ENCODE measurements at regions not wholly inside any gene's neighbourhood (a gene's known extent, or its start where the extent isn't known, plus 50 kb on each side); places are given as distances from the start of the nearest gene placed in this dataset.
"Not testable (repeated sequence)": the region's sequence is repeated elsewhere in the genome, so short reads cannot be mapped to it uniquely, and the experiment has no call there.

DNA sequence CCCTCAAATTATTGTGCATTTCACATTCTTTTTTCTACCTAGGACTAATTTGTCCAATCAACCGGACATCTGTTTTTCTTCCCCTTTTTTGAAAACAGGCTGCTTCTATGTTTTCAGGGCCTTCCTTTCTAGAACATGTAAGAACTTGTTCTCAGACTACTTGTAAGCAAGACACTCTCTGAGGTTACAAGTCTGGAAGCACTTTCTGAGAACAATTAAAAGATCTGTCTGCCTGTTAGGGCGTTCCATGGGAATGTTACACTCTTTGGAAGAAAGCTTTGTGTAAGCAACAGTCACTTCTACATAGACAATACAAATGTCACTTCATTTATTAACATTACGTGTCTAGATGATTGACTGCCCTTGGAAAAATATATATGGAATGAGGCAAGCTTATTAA lies 50.9 kb upstream of the HSPB3 start:
- peak overlapping the region; percentile 45; the same call in 1 of the 2 replicates for H3K27ac ChIP-seq (ENCODE audit: low read depth, low read length)
- 64% methylated on average over 2 of the region's 3 CpGs for WGBS
- no peak overlapping the region for H3K4me3 ChIP-seq (ENCODE audit: low read length)
- peaks cover 13% of the 10 kb centered on the region; the same call in 1 of the 2 replicates for H3K4me1 ChIP-seq (ENCODE audit: insufficient read depth, low read length)
- H3K9me3 ChIP-seq (ENCODE audit: insufficient read depth, low read depth, low read length), result no peaks in the 10 kb centered on the region
- H3K27me3 ChIP-seq (ENCODE audit: insufficient read depth, low read length), result no peaks in the 10 kb centered on the region
- H3K36me3 ChIP-seq (ENCODE audit: insufficient read depth, low read length), result no peaks in the 10 kb centered on the region
- H3K9ac ChIP-seq (ENCODE audit: low read depth, low read length), result no peak overlapping the region

DNA sequence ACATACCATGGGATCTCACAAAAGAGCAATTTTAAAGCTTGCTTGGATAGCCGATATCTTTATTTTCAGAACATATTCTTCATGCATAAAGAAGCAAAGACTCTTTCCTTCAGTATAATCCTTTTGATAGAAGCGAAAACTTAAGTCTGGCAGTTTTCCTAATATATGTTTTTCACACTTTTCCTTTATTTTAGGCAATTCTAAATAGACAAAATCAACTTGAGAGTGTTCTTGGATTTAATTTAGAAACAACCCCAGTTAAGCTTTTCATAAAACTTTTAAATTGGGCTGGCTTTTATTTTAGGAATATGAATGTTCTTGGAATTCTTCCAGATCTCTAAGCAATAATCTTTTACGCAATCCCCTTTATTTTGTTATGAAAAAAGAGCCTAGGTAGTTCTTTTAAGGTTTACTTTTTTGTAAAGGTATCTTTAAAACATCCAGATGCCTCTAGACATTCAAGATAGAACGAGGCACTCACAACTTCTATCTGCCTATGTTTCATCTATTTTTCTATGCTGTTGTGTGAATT lies 51.5 kb upstream of the HSPB3 start:
- no peaks in the 10 kb centered on the region for H3K27me3 ChIP-seq (ENCODE audit: insufficient read depth, low read length)
- peaks cover 13% of the 10 kb centered on the region; the same call in 1 of the 2 replicates for H3K4me1 ChIP-seq (ENCODE audit: insufficient read depth, low read length)
- H3K36me3 ChIP-seq (ENCODE audit: insufficient read depth, low read length), result no peaks in the 10 kb centered on the region
- no peaks in the 10 kb centered on the region for H3K9me3 ChIP-seq (ENCODE audit: insufficient read depth, low read depth, low read length)
- H3K4me3 ChIP-seq (ENCODE audit: low read length), result no peak overlapping the region
- WGBS, result over 99% methylated on average over 2 of the region's 4 CpGs
- H3K27ac ChIP-seq (ENCODE audit: low read depth, low read length), result no peak overlapping the region
- no peak overlapping the region for H3K9ac ChIP-seq (ENCODE audit: low read depth, low read length)

- Histone ChIP-seq H3K9ac (ENCODE audit: low read depth, low read length) (no peak overlapping the region), H3K36me3 (ENCODE audit: insufficient read depth, low read length) (no peaks in the 10 kb centered on the region), H3K4me3 (ENCODE audit: low read length) (no peak overlapping the region), H3K9me3 (ENCODE audit: insufficient read depth, low read depth, low read length) (no peaks in the 10 kb centered on the region), H3K4me1 (ENCODE audit: insufficient read depth, low read length) (peaks cover 13% of the 10 kb centered on the region; the same call in 1 of the 2 replicates), H3K27me3 (ENCODE audit: insufficient read depth, low read length) (no peaks in the 10 kb centered on the region), H3K27ac (ENCODE audit: low read depth, low read length) (no peak overlapping the region)
- WGBS, result 90% methylated on average over 2 of the region's 2 CpGs
These were observed 52.4 kb upstream of the HSPB3 start for GRCh38 chr5:54403121-54403520.

- H3K4me1 ChIP-seq (ENCODE audit: insufficient read depth, low read length), result peaks cover 13% of the 10 kb centered on the region; the same call in 1 of the 2 replicates
- no peak overlapping the region for H3K27ac ChIP-seq (ENCODE audit: low read depth, low read length)
- no peak overlapping the region for H3K4me3 ChIP-seq (ENCODE audit: low read length)
- H3K9ac ChIP-seq (ENCODE audit: low read depth, low read length), result no peak overlapping the region
- H3K27me3 ChIP-seq (ENCODE audit: insufficient read depth, low read length), result no peaks in the 10 kb centered on the region
- H3K9me3 ChIP-seq (ENCODE audit: insufficient read depth, low read depth, low read length), result no peaks in the 10 kb centered on the region
- WGBS, result 44% methylated on average over 2 of the region's 2 CpGs
- H3K36me3 ChIP-seq (ENCODE audit: insufficient read depth, low read length), result no peaks in the 10 kb centered on the region
These were observed 54.0 kb upstream of the HSPB3 start for GRCh38 chr5:54401515-54401914.

GRCh38 chr5:54398191-54398590 lies 57.3 kb upstream of the HSPB3 start:
- no peak overlapping the region for H3K4me3 ChIP-seq (ENCODE audit: low read length)
- no peaks in the 10 kb centered on the region for H3K36me3 ChIP-seq (ENCODE audit: insufficient read depth, low read length)
- no peak overlapping the region for H3K9ac ChIP-seq (ENCODE audit: low read depth, low read length)
- no peak overlapping the region for H3K27ac ChIP-seq (ENCODE audit: low read depth, low read length)
- H3K9me3 ChIP-seq (ENCODE audit: insufficient read depth, low read depth, low read length), result no peaks in the 10 kb centered on the region
- 96% methylated on average over 1 of the region's 1 CpG for WGBS
- H3K27me3 ChIP-seq (ENCODE audit: insufficient read depth, low read length), result no peaks in the 10 kb centered on the region
- H3K4me1 ChIP-seq (ENCODE audit: insufficient read depth, low read length), result no peaks in the 10 kb centered on the region

DNA sequence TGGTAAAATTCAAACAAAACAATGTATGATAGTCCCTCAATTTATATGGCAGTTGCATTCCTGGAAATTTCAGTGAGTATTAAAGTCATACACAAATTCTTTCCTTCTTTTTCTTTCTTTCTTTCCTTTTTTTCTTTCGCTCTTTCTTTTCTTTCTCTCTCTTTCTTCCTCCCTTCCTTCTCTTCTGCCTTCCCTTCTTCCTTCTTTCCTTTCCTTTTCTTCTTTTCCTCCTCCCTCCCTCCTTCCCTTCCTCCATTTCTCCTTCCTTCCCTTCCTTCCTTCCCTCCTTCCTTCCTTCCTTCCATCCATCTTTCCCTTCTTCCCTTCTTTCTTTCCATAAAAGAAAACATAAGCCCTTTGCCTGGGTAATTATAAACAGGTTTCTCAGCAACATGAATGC lies 58.1 kb upstream of the HSPB3 start:
- H3K9me3 ChIP-seq (ENCODE audit: insufficient read depth, low read depth, low read length), result no peaks in the 10 kb centered on the region
- 89% methylated on average over 1 of the region's 1 CpG for WGBS
- H3K4me1 ChIP-seq (ENCODE audit: insufficient read depth, low read length), result no peaks in the 10 kb centered on the region
- H3K27me3 ChIP-seq (ENCODE audit: insufficient read depth, low read length), result no peaks in the 10 kb centered on the region
- no peak overlapping the region for H3K27ac ChIP-seq (ENCODE audit: low read depth, low read length)
- no peak overlapping the region for H3K4me3 ChIP-seq (ENCODE audit: low read length)
- no peaks in the 10 kb centered on the region for H3K36me3 ChIP-seq (ENCODE audit: insufficient read depth, low read length)
- no peak overlapping the region for H3K9ac ChIP-seq (ENCODE audit: low read depth, low read length)

DNA sequence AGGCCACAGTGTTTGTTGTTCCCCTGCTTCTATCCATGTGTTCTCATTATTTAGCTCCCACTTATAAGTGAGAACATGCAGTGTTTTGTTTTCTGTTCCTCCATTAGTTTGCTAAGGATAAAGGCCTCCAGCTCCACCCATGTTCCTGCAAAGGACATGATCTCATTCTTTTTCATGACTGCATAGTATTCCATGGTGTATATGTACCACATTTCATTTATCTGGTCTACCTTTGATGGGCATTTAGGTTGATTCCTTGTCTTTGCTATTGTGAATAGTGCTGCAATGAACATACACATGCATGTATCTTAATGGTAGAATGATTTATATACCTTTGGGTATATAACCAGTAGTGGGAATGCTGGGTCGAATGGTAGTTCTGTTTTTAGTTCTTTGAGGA lies 62.5 kb upstream of the HSPB3 start:
- WGBS, result 100% methylated on average over 1 of the region's 1 CpG
- H3K9ac ChIP-seq (ENCODE audit: low read depth, low read length); H3K4me3 ChIP-seq (ENCODE audit: low read length); H3K9me3 ChIP-seq (ENCODE audit: insufficient read depth, low read depth, low read length); H3K27me3 ChIP-seq (ENCODE audit: insufficient read depth, low read length); H3K36me3 ChIP-seq (ENCODE audit: insufficient read depth, low read length); H3K4me1 ChIP-seq (ENCODE audit: insufficient read depth, low read length); H3K27ac ChIP-seq (ENCODE audit: low read depth, low read length): not testable (repeated sequence)

- Histone ChIP-seq H3K9ac (ENCODE audit: low read depth, low read length) (no peak overlapping the region), H3K4me1 (ENCODE audit: insufficient read depth, low read length) (no peaks in the 10 kb centered on the region), H3K9me3 (ENCODE audit: insufficient read depth, low read depth, low read length) (no peaks in the 10 kb centered on the region), H3K36me3 (ENCODE audit: insufficient read depth, low read length) (no peaks in the 10 kb centered on the region), H3K27ac (ENCODE audit: low read depth, low read length) (no peak overlapping the region), H3K4me3 (ENCODE audit: low read length) (no peak overlapping the region), H3K27me3 (ENCODE audit: insufficient read depth, low read length) (no peaks in the 10 kb centered on the region)
- 90% methylated on average over 5 of the region's 5 CpGs for WGBS
These were observed 64.9 kb upstream of the HSPB3 start for GRCh38 chr5:54390539-54391031.

DNA sequence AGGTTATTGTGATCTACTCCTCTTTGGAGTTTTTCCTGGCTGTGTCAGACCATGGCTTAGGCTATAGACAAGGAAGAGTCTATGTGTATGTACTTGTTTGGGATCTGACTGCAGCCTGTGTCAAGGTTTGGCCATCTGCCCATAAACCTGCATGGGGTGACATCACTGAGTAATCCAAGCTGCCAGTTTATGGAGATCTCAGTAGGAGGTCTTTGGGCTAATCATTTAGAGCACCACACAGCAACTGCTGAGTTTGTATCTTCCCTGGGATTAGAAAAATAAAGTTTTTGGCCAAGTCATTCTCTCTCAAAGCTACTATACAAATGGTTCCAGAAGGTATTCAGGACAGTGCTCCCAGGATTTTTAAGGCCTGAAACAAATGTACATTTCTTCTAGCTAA lies 65.5 kb upstream of the HSPB3 start:
- H3K9ac ChIP-seq (ENCODE audit: low read depth, low read length), result no peak overlapping the region
- no peak overlapping the region for H3K27ac ChIP-seq (ENCODE audit: low read depth, low read length)
- no peaks in the 10 kb centered on the region for H3K9me3 ChIP-seq (ENCODE audit: insufficient read depth, low read depth, low read length)
- no peaks in the 10 kb centered on the region for H3K36me3 ChIP-seq (ENCODE audit: insufficient read depth, low read length)
- H3K27me3 ChIP-seq (ENCODE audit: insufficient read depth, low read length), result no peaks in the 10 kb centered on the region
- no peaks in the 10 kb centered on the region for H3K4me1 ChIP-seq (ENCODE audit: insufficient read depth, low read length)
- H3K4me3 ChIP-seq (ENCODE audit: low read length), result no peak overlapping the region

GRCh38 chr5:54389399-54389798 lies 66.1 kb upstream of the HSPB3 start:
- not testable (repeated sequence) for H3K4me1 ChIP-seq (ENCODE audit: insufficient read depth, low read length); H3K9me3 ChIP-seq (ENCODE audit: insufficient read depth, low read depth, low read length); H3K9ac ChIP-seq (ENCODE audit: low read depth, low read length); H3K27ac ChIP-seq (ENCODE audit: low read depth, low read length); H3K36me3 ChIP-seq (ENCODE audit: insufficient read depth, low read length); H3K27me3 ChIP-seq (ENCODE audit: insufficient read depth, low read length); H3K4me3 ChIP-seq (ENCODE audit: low read length)
- no CpG with 5 or more reads among the region's 1 CpG for WGBS

DNA sequence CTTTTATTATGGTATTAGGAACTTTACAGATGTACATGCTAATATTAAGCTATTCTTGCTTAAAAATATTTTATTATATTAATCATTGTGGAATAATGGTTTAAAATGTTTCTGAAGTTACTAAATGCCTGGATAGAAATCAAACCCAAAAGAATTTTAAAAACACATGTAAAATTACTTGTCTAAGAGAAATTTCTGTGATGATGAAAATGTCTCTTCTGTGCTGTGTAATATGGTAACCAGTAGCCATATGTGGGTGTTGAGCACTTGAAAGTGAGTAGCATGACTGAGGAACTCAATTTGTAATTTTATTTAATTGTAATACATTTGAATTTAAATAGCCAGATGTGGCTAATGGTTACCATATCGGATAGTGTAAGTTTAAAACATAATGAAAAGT lies 66.7 kb upstream of the HSPB3 start:
- Histone ChIP-seq H3K36me3 (ENCODE audit: insufficient read depth, low read length) (no peaks in the 10 kb centered on the region), H3K27me3 (ENCODE audit: insufficient read depth, low read length) (no peaks in the 10 kb centered on the region), H3K4me1 (ENCODE audit: insufficient read depth, low read length) (no peaks in the 10 kb centered on the region), H3K9me3 (ENCODE audit: insufficient read depth, low read depth, low read length) (no peaks in the 10 kb centered on the region), H3K27ac (ENCODE audit: low read depth, low read length) (no peak overlapping the region), H3K9ac (ENCODE audit: low read depth, low read length) (no peak overlapping the region), H3K4me3 (ENCODE audit: low read length) (no peak overlapping the region)
- WGBS, result no CpG with 5 or more reads among the region's 1 CpG

- Histone ChIP-seq H3K36me3 (ENCODE audit: insufficient read depth, low read length) (no peaks in the 10 kb centered on the region), H3K27me3 (ENCODE audit: insufficient read depth, low read length) (no peaks in the 10 kb centered on the region), H3K4me1 (ENCODE audit: insufficient read depth, low read length) (no peaks in the 10 kb centered on the region), H3K27ac (ENCODE audit: low read depth, low read length) (no peak overlapping the region), H3K4me3 (ENCODE audit: low read length) (no peak overlapping the region), H3K9me3 (ENCODE audit: insufficient read depth, low read depth, low read length) (no peaks in the 10 kb centered on the region), H3K9ac (ENCODE audit: low read depth, low read length) (no peak overlapping the region)
- WGBS, result 98% methylated on average over 4 of the region's 5 CpGs
These were observed 67.1 kb upstream of the HSPB3 start for GRCh38 chr5:54388409-54388808.

Data from HUES64 (cell line).